Stimulated activated CD8-positive, alpha-beta memory T cell treated with anti-CD3 and anti-CD28 coated beads, Interleukin-15, amount 100 ng/mL, for 1 hour (primary cell): ENCODE measurements at regions not wholly inside any gene's neighbourhood (a gene's known extent, or its start where the extent isn't known, plus 50 kb on each side); places are given as distances from the start of the nearest gene placed in this dataset.
"Not testable (repeated sequence)": the region's sequence is repeated elsewhere in the genome, so short reads cannot be mapped to it uniquely, and the experiment has no call there.

Experiments used
- DNase-seq: peaks from one replicate; pipeline ENCODE4 v3.0.0-alpha.2; 2020; ENCODE audit warnings: low read depth

- DNase-seq = no peak
These were observed 62.0 kb downstream of the SKIDA1 start for GRCh38 chr10:21463436-21463835.

GRCh38 chr10:21458126-21458871 is 67.2 kb downstream of the SKIDA1 start:
- no peak for DNase-seq

GRCh38 chr10:21456160-21456559 is 69.3 kb downstream of the SKIDA1 start:
- no peak for DNase-seq

- DNase-seq = no peak
These were observed 73.3 kb downstream of the SKIDA1 start for GRCh38 chr10:21452203-21452602.

GRCh38 chr10:21449288-21449966 is 76.1 kb downstream of the SKIDA1 start:
- no peak for DNase-seq

- no peak for DNase-seq
These were observed 80.3 kb downstream of the SKIDA1 start for GRCh38 chr10:21445163-21445562.

- DNase-seq = no peak
These were observed 83.9 kb downstream of the SKIDA1 start for GRCh38 chr10:21441625-21442024.

- not testable (repeated sequence) for DNase-seq
These were observed 86.6 kb downstream of the SKIDA1 start for GRCh38 chr10:21438914-21439313.

- no peak for DNase-seq
These were observed 87.6 kb downstream of the SKIDA1 start for GRCh38 chr10:21437770-21438382.

GRCh38 chr10:21432266-21432665 is 93.2 kb downstream of the SKIDA1 start:
- no peak for DNase-seq

GRCh38 chr10:21431799-21432198 is 93.7 kb downstream of the SKIDA1 start:
- DNase-seq = no peak

GRCh38 chr10:21427804-21428481 is 97.5 kb downstream of the SKIDA1 start:
- DNase-seq = no peak

- DNase-seq = no peak
These were observed 101.0 kb downstream of the SKIDA1 start for GRCh38 chr10:21424459-21424861.

- no peak for DNase-seq
These were observed 101.6 kb downstream of the SKIDA1 start for GRCh38 chr10:21423850-21424249.

GRCh38 chr10:21423338-21423737 is 102.1 kb downstream of the SKIDA1 start:
- no peak for DNase-seq

- DNase-seq = no peak
These were observed 103.7 kb downstream of the SKIDA1 start for GRCh38 chr10:21421794-21422193.

GRCh38 chr10:21421016-21421415 is 104.5 kb downstream of the SKIDA1 start:
- no peak for DNase-seq

GRCh38 chr10:21418981-21419576 is 106.4 kb downstream of the SKIDA1 start:
- DNase-seq = not testable (repeated sequence)

GRCh38 chr10:21417172-21417712 is 108.2 kb downstream of the SKIDA1 start:
- DNase-seq = no peak

GRCh38 chr10:21413680-21414079 is 111.8 kb downstream of the SKIDA1 start:
- no peak for DNase-seq

- no peak for DNase-seq
These were observed 112.2 kb downstream of the SKIDA1 start for GRCh38 chr10:21413268-21413667.
